ENCODE measurements at regions not wholly inside any gene's neighbourhood (a gene's known extent, or its start where the extent isn't known, plus 50 kb on each side); places are given as distances from the start of the nearest gene placed in this dataset.

DNA sequence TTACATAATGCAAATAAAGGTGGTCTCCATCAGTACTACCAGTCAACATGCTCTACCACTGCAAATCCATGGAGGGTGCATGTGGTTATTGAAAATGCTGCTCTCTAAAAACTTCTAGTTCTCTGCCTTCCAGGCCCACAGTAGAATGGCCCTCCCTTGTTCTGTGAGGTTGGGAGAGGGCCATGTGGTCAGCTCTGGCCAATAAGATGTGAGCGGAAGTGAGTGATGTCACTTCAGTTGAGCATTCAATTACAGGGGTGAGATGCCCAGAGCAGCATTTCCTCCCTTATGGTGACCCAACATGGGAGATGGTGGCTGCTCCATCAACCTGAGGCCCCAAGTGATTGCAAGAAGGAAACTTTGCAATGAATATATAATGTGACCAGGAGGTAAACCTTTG, 148.8 kb downstream of the CPEB2 start:
- intact Hi-C loops (cut with DNase I) = no loop called here
- no peaks in the 10 kb centered on the region for H3K27me3 ChIP-seq (ENCODE audit: control insufficient read depth, insufficient read depth, low read length)
- TF ChIP-seq, protein P1, sequence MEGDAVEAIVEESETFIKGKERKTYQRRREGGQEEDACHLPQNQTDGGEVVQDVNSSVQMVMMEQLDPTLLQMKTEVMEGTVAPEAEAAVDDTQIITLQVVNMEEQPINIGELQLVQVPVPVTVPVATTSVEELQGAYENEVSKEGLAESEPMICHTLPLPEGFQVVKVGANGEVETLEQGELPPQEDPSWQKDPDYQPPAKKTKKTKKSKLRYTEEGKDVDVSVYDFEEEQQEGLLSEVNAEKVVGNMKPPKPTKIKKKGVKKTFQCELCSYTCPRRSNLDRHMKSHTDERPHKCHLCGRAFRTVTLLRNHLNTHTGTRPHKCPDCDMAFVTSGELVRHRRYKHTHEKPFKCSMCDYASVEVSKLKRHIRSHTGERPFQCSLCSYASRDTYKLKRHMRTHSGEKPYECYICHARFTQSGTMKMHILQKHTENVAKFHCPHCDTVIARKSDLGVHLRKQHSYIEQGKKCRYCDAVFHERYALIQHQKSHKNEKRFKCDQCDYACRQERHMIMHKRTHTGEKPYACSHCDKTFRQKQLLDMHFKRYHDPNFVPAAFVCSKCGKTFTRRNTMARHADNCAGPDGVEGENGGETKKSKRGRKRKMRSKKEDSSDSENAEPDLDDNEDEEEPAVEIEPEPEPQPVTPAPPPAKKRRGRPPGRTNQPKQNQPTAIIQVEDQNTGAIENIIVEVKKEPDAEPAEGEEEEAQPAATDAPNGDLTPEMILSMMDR (IDR thresholded peaks at IDR 0.05; ENCODE audit: borderline replicate concordance, extremely low read depth, insufficient read depth) = no peak
- no peak overlapping the region for H3K9ac ChIP-seq (ENCODE audit: low read length in 3 of 3)
- peaks cover 0 to 17% (median 5%) of the 10 kb centered on the region in 3 donors for H3K4me1 ChIP-seq (ENCODE audit: control insufficient read depth in 2 of 3, insufficient read depth in 2 of 3, low read depth in 1 of 3, low read length in 3 of 3)
- no peaks in the 10 kb centered on the region for H3K9me3 ChIP-seq (ENCODE audit: control insufficient read depth in 2 of 3, insufficient read depth in 1 of 3, low read length in 3 of 3)
- FAIRE-seq = no peak
- H3K36me3 ChIP-seq (ENCODE audit: control insufficient read depth in 2 of 3, insufficient read depth in 3 of 3, low read length in 3 of 3) = no peaks in the 10 kb centered on the region
- no peak overlapping the region for H3K27ac ChIP-seq (ENCODE audit: low read depth in 2 of 2, low read length in 2 of 2)
- H3K4me3 ChIP-seq (ENCODE audit: low read length in 3 of 3) = no peak overlapping the region
- DNase-seq = no peak

DNA sequence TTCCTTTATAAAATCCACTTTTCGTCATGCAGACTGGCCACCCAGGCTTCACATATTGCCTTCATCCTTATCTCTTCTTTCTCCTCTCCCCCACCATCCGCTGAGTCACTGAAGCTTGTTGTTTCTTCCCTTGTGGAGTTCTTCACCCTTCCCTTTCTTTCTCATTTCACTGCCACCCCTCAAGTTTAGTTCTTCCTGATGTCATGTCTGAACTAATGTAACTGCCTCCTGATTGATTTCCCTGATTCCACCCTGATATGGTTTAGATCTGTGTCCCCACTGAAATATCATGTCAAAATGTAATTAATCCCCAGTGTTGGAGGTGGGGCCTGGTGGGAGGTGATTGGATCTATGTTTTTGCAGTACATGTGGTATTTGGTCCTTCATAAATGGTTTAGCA, 151.4 kb downstream of the CPEB2 start:
- H3K27me3 ChIP-seq (ENCODE audit: control insufficient read depth, insufficient read depth, low read length) = no peaks in the 10 kb centered on the region
- H3K36me3 ChIP-seq (ENCODE audit: control insufficient read depth in 2 of 3, insufficient read depth in 3 of 3, low read length in 3 of 3) = no peaks in the 10 kb centered on the region
- intact Hi-C loops (cut with DNase I) = no loop called here
- H3K9ac ChIP-seq (ENCODE audit: low read length in 3 of 3) = no peak overlapping the region
- DNase-seq (no peak), FAIRE-seq (no peak)
- H3K27ac ChIP-seq (ENCODE audit: low read depth in 2 of 2, low read length in 2 of 2) = no peak overlapping the region
- no peak overlapping the region for H3K4me3 ChIP-seq (ENCODE audit: low read length in 3 of 3)
- no peaks in the 10 kb centered on the region for H3K9me3 ChIP-seq (ENCODE audit: control insufficient read depth in 2 of 3, insufficient read depth in 1 of 3, low read length in 3 of 3)
- TF ChIP-seq, protein P1 (IDR thresholded peaks at IDR 0.05; ENCODE audit: borderline replicate concordance, extremely low read depth, insufficient read depth) = no peak
- peaks cover 0 to 16% (median 5%) of the 10 kb centered on the region in 3 donors for H3K4me1 ChIP-seq (ENCODE audit: control insufficient read depth in 2 of 3, insufficient read depth in 2 of 3, low read depth in 1 of 3, low read length in 3 of 3)

DNA sequence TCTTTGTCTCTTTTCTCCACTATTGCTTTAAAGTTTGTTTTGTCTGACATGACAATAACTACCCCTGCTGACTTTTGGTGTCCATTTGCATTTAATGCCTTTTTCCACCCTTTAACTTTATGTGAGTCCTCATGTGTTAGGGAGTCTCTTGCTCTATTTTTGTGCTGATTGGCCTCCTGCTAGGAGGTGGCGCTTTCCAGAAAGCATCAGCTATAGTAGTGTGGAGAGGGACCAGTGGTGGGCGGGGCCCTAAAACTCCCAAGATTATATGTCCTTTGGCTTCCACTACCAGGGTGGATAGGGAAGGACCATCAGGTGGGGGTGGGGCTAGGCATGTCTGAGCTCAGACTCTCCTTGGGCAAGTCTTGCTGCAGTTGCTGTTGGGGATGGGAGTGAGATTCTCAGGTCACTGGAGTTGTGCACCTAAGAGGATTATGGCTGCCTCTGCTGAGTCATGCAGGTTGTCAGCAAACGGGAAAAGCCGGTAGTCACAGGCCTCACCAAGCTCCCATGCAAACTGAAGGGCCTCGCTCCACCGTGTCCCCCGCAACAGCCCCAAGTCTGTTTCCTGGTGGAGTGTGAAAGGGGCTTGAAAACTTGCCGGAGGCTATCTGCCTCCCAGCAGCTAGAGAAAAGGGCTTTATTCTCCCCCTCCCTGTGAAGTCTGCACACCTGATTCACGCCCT, 156.3 kb downstream of the CPEB2 start:
- Histone ChIP-seq H3K4me1 (ENCODE audit: control insufficient read depth in 2 of 3, insufficient read depth in 2 of 3, low read depth in 1 of 3, low read length in 3 of 3) (peaks cover 0 to 4% (median 0%) of the 10 kb centered on the region in 3 donors), H3K27me3 (ENCODE audit: control insufficient read depth, insufficient read depth, low read length) (no peaks in the 10 kb centered on the region), H3K9me3 (ENCODE audit: control insufficient read depth in 2 of 3, insufficient read depth in 1 of 3, low read length in 3 of 3) (no peaks in the 10 kb centered on the region), H3K9ac (ENCODE audit: low read length in 3 of 3) (no peak overlapping the region), H3K4me3 (ENCODE audit: low read length in 3 of 3) (no peak overlapping the region), H3K36me3 (ENCODE audit: control insufficient read depth in 2 of 3, insufficient read depth in 3 of 3, low read length in 3 of 3) (no peaks in the 10 kb centered on the region), H3K27ac (ENCODE audit: low read depth in 2 of 2, low read length in 2 of 2) (no peak overlapping the region)
- peak in 3 of 5 donors; percentile 7 to 24 (median 11) for DNase-seq
- TF ChIP-seq, protein P1 (IDR thresholded peaks at IDR 0.05; ENCODE audit: borderline replicate concordance, extremely low read depth, insufficient read depth) = no peak
- FAIRE-seq = no peak
- intact Hi-C loops (cut with DNase I) = no loop called here
